ENCODE measurements at regions not wholly inside any gene's neighbourhood (a gene's known extent, or its start where the extent isn't known, plus 50 kb on each side); places are given as distances from the start of the nearest gene placed in this dataset.

GRCh38 chr4:164058776-164059445, 564.4 kb downstream of the TMA16 start:
- DNase-seq: no peak
- TF ChIP-seq, protein P1, sequence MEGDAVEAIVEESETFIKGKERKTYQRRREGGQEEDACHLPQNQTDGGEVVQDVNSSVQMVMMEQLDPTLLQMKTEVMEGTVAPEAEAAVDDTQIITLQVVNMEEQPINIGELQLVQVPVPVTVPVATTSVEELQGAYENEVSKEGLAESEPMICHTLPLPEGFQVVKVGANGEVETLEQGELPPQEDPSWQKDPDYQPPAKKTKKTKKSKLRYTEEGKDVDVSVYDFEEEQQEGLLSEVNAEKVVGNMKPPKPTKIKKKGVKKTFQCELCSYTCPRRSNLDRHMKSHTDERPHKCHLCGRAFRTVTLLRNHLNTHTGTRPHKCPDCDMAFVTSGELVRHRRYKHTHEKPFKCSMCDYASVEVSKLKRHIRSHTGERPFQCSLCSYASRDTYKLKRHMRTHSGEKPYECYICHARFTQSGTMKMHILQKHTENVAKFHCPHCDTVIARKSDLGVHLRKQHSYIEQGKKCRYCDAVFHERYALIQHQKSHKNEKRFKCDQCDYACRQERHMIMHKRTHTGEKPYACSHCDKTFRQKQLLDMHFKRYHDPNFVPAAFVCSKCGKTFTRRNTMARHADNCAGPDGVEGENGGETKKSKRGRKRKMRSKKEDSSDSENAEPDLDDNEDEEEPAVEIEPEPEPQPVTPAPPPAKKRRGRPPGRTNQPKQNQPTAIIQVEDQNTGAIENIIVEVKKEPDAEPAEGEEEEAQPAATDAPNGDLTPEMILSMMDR (IDR thresholded peaks at IDR 0.05): no peak
- Histone ChIP-seq H3K36me3 (ENCODE audit: insufficient read depth in 1 of 2, low read depth in 1 of 2) (no peaks in the 10 kb centered on the region), H3K9me3 (no peaks in the 10 kb centered on the region), H3K4me3 (no peak overlapping the region), H3K27me3 (ENCODE audit: insufficient read depth in 3 of 3, low read length in 2 of 3) (no peaks in the 10 kb centered on the region), H3K27ac (no peak overlapping the region), H3K4me1 (no peaks in the 10 kb centered on the region)
- WGBS, 3 donors: 50 to 57% (median 51%) methylated on average over 5 of the region's 5 CpGs
- no peak for ATAC-seq
- intact Hi-C loops (cut with DNase I): no loop called here

DNA sequence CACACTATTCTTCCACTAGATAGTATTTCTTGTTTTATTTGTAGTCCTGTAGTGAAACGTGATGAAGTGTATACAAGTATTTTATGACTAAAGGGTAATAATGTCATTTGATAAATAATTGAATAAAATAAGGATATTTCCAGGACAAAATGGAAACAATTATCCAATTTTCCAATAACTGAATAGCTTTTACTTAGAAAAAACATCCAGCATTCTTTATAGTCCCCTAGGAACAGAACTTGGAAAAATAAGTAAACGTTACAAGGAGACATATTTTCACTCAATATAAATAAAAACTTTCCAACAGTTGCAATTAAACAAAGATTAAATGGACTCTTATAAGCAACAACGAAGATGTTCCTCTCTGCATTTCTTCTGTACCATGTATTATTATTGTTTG, 566.0 kb downstream of the TMA16 start:
- 58 to 71% (median 67%) methylated on average over 3 of the region's 3 CpGs for WGBS, 3 donors
- H3K36me3 ChIP-seq (ENCODE audit: insufficient read depth in 1 of 2, low read depth in 1 of 2): no peaks in the 10 kb centered on the region
- ATAC-seq (no peak), DNase-seq (no peak)
- no peaks in the 10 kb centered on the region for H3K9me3 ChIP-seq
- H3K27me3 ChIP-seq (ENCODE audit: insufficient read depth in 3 of 3, low read length in 2 of 3): no peaks in the 10 kb centered on the region
- H3K27ac ChIP-seq: no peak overlapping the region
- no peak overlapping the region for H3K4me3 ChIP-seq
- intact Hi-C loops (cut with DNase I): no loop called here
- TF ChIP-seq, protein P1 (IDR thresholded peaks at IDR 0.05): no peak
- no peaks in the 10 kb centered on the region for H3K4me1 ChIP-seq

DNA sequence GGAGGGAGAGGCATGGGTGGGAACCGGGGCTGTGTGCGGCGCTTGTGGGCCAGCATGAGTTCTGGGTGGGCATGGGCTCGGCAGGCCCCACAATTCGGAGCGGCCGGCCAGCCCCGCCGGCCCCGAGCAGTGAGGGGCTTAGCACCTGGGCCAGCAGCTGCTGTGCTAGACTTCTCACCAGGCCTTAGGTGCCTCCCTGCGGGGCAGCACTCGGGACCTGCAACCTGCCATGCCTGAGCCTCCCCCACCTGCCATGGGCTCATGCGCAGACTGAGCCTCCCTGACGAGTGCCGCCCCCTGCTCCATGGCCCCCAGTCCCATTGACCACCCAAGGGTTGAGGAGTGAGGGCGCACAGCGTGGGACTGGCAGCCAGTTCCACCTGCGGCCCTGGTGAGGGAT, 573.9 kb downstream of the TMA16 start:
- TF ChIP-seq, protein P1 (IDR thresholded peaks at IDR 0.05): no peak
- H3K36me3 ChIP-seq (ENCODE audit: insufficient read depth in 1 of 2, low read depth in 1 of 2): no peaks in the 10 kb centered on the region
- WGBS, 3 donors: 92 to 97% (median 96%) methylated on average over 9 to 18 of the region's 18 CpGs
- ATAC-seq (no peak), DNase-seq (no peak)
- no peaks in the 10 kb centered on the region for H3K27me3 ChIP-seq (ENCODE audit: insufficient read depth in 3 of 3, low read length in 2 of 3)
- intact Hi-C loops (cut with DNase I): no loop called here
- H3K9me3 ChIP-seq: peaks cover 4% of the 10 kb centered on the region
- H3K27ac ChIP-seq: no peak overlapping the region
- H3K4me1 ChIP-seq: no peaks in the 10 kb centered on the region
- H3K4me3 ChIP-seq: no peak overlapping the region

GRCh38 chr4:164070625-164071024, 576.1 kb downstream of the TMA16 start:
- ATAC-seq (no peak), DNase-seq (no peak)
- 81 to 85% (median 85%) methylated on average over 4 of the region's 4 CpGs for WGBS, 3 donors
- intact Hi-C loops (cut with DNase I): no loop called here
- no peaks in the 10 kb centered on the region for H3K27me3 ChIP-seq (ENCODE audit: insufficient read depth in 3 of 3, low read length in 2 of 3)
- no peaks in the 10 kb centered on the region for H3K4me1 ChIP-seq
- H3K36me3 ChIP-seq (ENCODE audit: insufficient read depth in 1 of 2, low read depth in 1 of 2): no peaks in the 10 kb centered on the region
- H3K9me3 ChIP-seq: peaks cover 4% of the 10 kb centered on the region
- no peak overlapping the region for H3K27ac ChIP-seq
- TF ChIP-seq, protein P1 (IDR thresholded peaks at IDR 0.05): no peak
- H3K4me3 ChIP-seq: no peak overlapping the region

GRCh38 chr4:164081371-164081770, 586.9 kb downstream of the TMA16 start:
- WGBS, 3 donors: 48 to 74% (median 60%) methylated on average over 1 of the region's 1 CpG
- Histone ChIP-seq H3K4me1 (no peaks in the 10 kb centered on the region), H3K36me3 (ENCODE audit: insufficient read depth in 1 of 2, low read depth in 1 of 2) (no peaks in the 10 kb centered on the region), H3K4me3 (no peak overlapping the region), H3K27me3 (ENCODE audit: insufficient read depth in 3 of 3, low read length in 2 of 3) (no peaks in the 10 kb centered on the region), H3K9me3 (no peaks in the 10 kb centered on the region), H3K27ac (no peak overlapping the region)
- DNase-seq (no peak), ATAC-seq (no peak)
- intact Hi-C loops (cut with DNase I): no loop called here
- TF ChIP-seq, protein P1 (IDR thresholded peaks at IDR 0.05): no peak

Data from psoas muscle (tissue), 7 donors.